H1 (cell line): ENCODE measurements at regions not wholly inside any gene's neighbourhood (a gene's known extent, or its start where the extent isn't known, plus 50 kb on each side); places are given as distances from the start of the nearest gene placed in this dataset.

Experiments
- CTCF ChIA-PET: fragments of 300-600 bp; sonication (Branson Sonifier 250); formaldehyde crosslinking; loops from one replicate; lab custom pipeline; 2021; ENCODE audit not compliant: partially characterized antibody; lab: Charles Lee
- POLR2A ChIA-PET: fragments of 300-600 bp; sonication (Branson Sonifier 250); formaldehyde crosslinking; loops from one replicate; lab custom pipeline; 2021; ENCODE audit warnings: inconsistent platforms; ENCODE audit not compliant: partially characterized antibody; lab: Charles Lee
- DNase-seq, 2 experiments: peaks; one replicate each; pipeline versions ENCODE4 v3.0.0 to v3.0.0-alpha.2; 2010 to 2022; ENCODE audit warnings: low spot score in 2 of 2, low read depth in 1 of 2, mixed read lengths in 1 of 2
- FAIRE-seq: peaks from 2 replicates; lab custom pipeline; 2011; peaks lifted over from hg19 to GRCh38; lab: Jason Lieb, UNC
- H2AFZ ChIP-seq: 2 replicates; pipeline ENCODE4 v1.8.1; 2012; ENCODE audit warnings: low read length, inconsistent platforms
- H2AK5ac ChIP-seq: 2 replicates; pipeline ENCODE4 v1.6.1; 2013; ENCODE audit warnings: low read depth, low read length
- H2BK120ac ChIP-seq: replicated peaks from 2 replicates; pipeline ENCODE3; 2013; ENCODE audit warnings: low read depth, low read length, inconsistent platforms
- H2BK12ac ChIP-seq: 2 replicates; pipeline ENCODE4 v1.6.1; 2013; ENCODE audit warnings: low read depth, low read length
- H2BK15ac ChIP-seq: 2 replicates; pipeline ENCODE4 v1.6.1; 2013; ENCODE audit warnings: low read length
- H2BK20ac ChIP-seq: 2 replicates; pipeline ENCODE4 v1.6.1; 2013; ENCODE audit warnings: low read length
- H2BK5ac ChIP-seq: 2 replicates; pipeline ENCODE4 v1.6.1; 2013; ENCODE audit warnings: low read depth, low read length
- H3K14ac ChIP-seq: 2 replicates; pipeline ENCODE4 v1.6.1; 2013; ENCODE audit warnings: inconsistent platforms; ENCODE audit not compliant: insufficient read length
- H3K18ac ChIP-seq: 2 replicates; pipeline ENCODE4 v1.6.1; 2013; ENCODE audit warnings: low read length; ENCODE audit errors: extremely low read depth
- H3K23ac ChIP-seq: 2 replicates; pipeline ENCODE4 v1.6.1; 2013; ENCODE audit warnings: inconsistent platforms; ENCODE audit not compliant: insufficient read length
- H3K23me2 ChIP-seq: 2 replicates; pipeline ENCODE4 v1.6.1; 2013; ENCODE audit warnings: low read depth, low read length
- H3K27ac ChIP-seq: 2 replicates; pipeline ENCODE4 v1.6.1; 2011; ENCODE audit warnings: low read depth, low read length, inconsistent platforms
- H3K27me3 ChIP-seq, 4 experiments: replicated peaks in 1 of 4; 1 replicate in 1 of 4; 2 replicates in 3 of 4; pipeline versions ENCODE4 v1.6.1 to v1.8.1; 2011 to 2013; ENCODE audit warnings: low read length in 3 of 4, mild to moderate bottlenecking in 3 of 4, inconsistent platforms in 2 of 4, mixed read lengths in 2 of 4, moderate library complexity in 1 of 4; ENCODE audit not compliant: control insufficient read depth in 3 of 4, insufficient read depth in 3 of 4; ENCODE audit errors: extremely low read depth in 1 of 4
- H3K36me3 ChIP-seq, 4 experiments: 2 replicates each; pipeline versions ENCODE4 v1.6.1 to v1.8.1; 2011 to 2013; ENCODE audit warnings: mild to moderate bottlenecking in 4 of 4, low read length in 3 of 4, moderate library complexity in 2 of 4, control low read depth in 1 of 4, inconsistent platforms in 1 of 4; ENCODE audit not compliant: insufficient read depth in 4 of 4, control insufficient read depth in 2 of 4
- H3K4ac ChIP-seq: replicated peaks from 2 replicates; pipeline ENCODE3; 2013; ENCODE audit warnings: low read length, low read depth, mixed read lengths, inconsistent platforms; ENCODE audit not compliant: insufficient read length
- H3K4me1 ChIP-seq, 4 experiments: replicated peaks in 1 of 4; 1 replicate in 1 of 4; 2 replicates in 3 of 4; pipeline versions ENCODE4 v1.6.1 to v1.8.1; 2011 to 2013; ENCODE audit warnings: low read length in 3 of 4, inconsistent platforms in 2 of 4, mixed read lengths in 1 of 4; ENCODE audit not compliant: insufficient read depth in 4 of 4, control insufficient read depth in 3 of 4
- H3K4me2 ChIP-seq, 2 experiments: 2 replicates each; pipeline versions ENCODE4 v1.6.1 to v1.8.1; 2011 to 2013; ENCODE audit warnings: low read depth in 2 of 2, low read length in 2 of 2, control low read depth in 1 of 2, inconsistent platforms in 1 of 2, mild to moderate bottlenecking in 1 of 2; ENCODE audit not compliant: insufficient read depth in 1 of 2
- H3K4me3 ChIP-seq, 4 experiments: fragments of 200-600, 300-600 bp in 1 of 4; sonication (generic), shearing (Covaris generic), sonication (Bioruptor Twin) in 1 of 4; 2 replicates each; pipeline versions ENCODE4 v1.5.1 to v1.8.1; 2011 to 2016; ENCODE audit warnings: low read length in 4 of 4, low read depth in 3 of 4, control low read depth in 2 of 4, inconsistent platforms in 2 of 4, mild to moderate bottlenecking in 2 of 4, mixed read lengths in 1 of 4, moderate library complexity in 1 of 4; ENCODE audit not compliant: insufficient read depth in 2 of 4; ENCODE audit errors: extremely low read depth in 1 of 4
- H3K56ac ChIP-seq: replicated peaks from 2 replicates; pipeline ENCODE3; 2013; ENCODE audit warnings: low read depth, mild to moderate bottlenecking, mixed read lengths, low read length, inconsistent platforms; ENCODE audit not compliant: insufficient read length
- H3K79me1 ChIP-seq: 2 replicates; pipeline ENCODE4 v1.6.1; 2013; ENCODE audit warnings: low read depth, low read length, control low read depth
- H3K79me2 ChIP-seq, 2 experiments: 2 replicates each; pipeline versions ENCODE4 v1.6.1 to v1.8.1; 2012 to 2013; ENCODE audit warnings: low read length in 2 of 2, mild to moderate bottlenecking in 2 of 2, inconsistent platforms in 1 of 2; ENCODE audit not compliant: insufficient read depth in 2 of 2, control insufficient read depth in 1 of 2
- H3K9ac ChIP-seq, 4 experiments: replicated peaks in 1 of 4; 1 replicate in 1 of 4; 2 replicates in 3 of 4; pipeline versions ENCODE4 v1.6.1 to v1.8.1; 2011 to 2013; ENCODE audit warnings: low read depth in 3 of 4, low read length in 3 of 4, control low read depth in 2 of 4, mild to moderate bottlenecking in 2 of 4, moderate library complexity in 2 of 4, inconsistent platforms in 1 of 4; ENCODE audit errors: extremely low read depth in 1 of 4
- H3K9me3 ChIP-seq, 2 experiments: 2 replicates each; pipeline versions ENCODE4 v1.6.1 to v1.8.1; 2012 to 2013; ENCODE audit warnings: mild to moderate bottlenecking in 2 of 2, moderate library complexity in 2 of 2, control low read depth in 1 of 2, inconsistent platforms in 1 of 2, low read depth in 1 of 2, low read length in 1 of 2, mixed read lengths in 1 of 2; ENCODE audit not compliant: insufficient read depth in 2 of 2
- H4K20me1 ChIP-seq, 2 experiments: replicated peaks in 1 of 2; 2 replicates each; pipeline versions ENCODE3 to v1.8.1; 2011 to 2013; ENCODE audit warnings: inconsistent platforms in 2 of 2, low read length in 2 of 2, mild to moderate bottlenecking in 1 of 2; ENCODE audit not compliant: insufficient read depth in 2 of 2, control insufficient read depth in 1 of 2
- H4K5ac ChIP-seq: 2 replicates; pipeline ENCODE4 v1.6.1; 2013; ENCODE audit warnings: low read length, low read depth, mixed read lengths, inconsistent platforms; ENCODE audit not compliant: insufficient read length
- H4K8ac ChIP-seq: 2 replicates; pipeline ENCODE4 v1.8.0; 2013; ENCODE audit warnings: mild to moderate bottlenecking, moderate library complexity, low read length, inconsistent platforms; ENCODE audit not compliant: insufficient read depth; ENCODE audit errors: extremely low read depth
- H4K91ac ChIP-seq: replicated peaks from 2 replicates; pipeline ENCODE3; 2013; ENCODE audit warnings: low read length, mixed read lengths, inconsistent platforms; ENCODE audit not compliant: insufficient read length
- BCL11A ChIP-seq, 2 experiments: IDR thresholded peaks; one replicate each; pipeline ENCODE4 v1.6.1; 2011; ENCODE audit warnings: low read depth in 2 of 2, low read length in 2 of 2, mild to moderate bottlenecking in 2 of 2
- CBX5 ChIP-seq: fragments of 300-800, 300-1000 bp; sonication (generic); IDR thresholded peaks from 2 replicates; pipeline ENCODE4 v1.7.1; 2016; ENCODE audit warnings: antibody characterized with exemption, low read length, low read depth
- CHD2 ChIP-seq: IDR thresholded peaks from 2 replicates; pipeline ENCODE4 v1.6.1; 2012; ENCODE audit warnings: low read length, improper control_type of control experiment
- CTBP2 ChIP-seq: IDR thresholded peaks from 2 replicates; pipeline ENCODE4 v1.7.0; 2011; ENCODE audit warnings: borderline replicate concordance, mild to moderate bottlenecking, moderate library complexity, mixed read lengths, low read length; ENCODE audit not compliant: insufficient read depth, insufficient read length
- EP300 ChIP-seq, 2 experiments: IDR thresholded peaks; 1 replicate in 1 of 2; 2 replicates in 1 of 2; pipeline ENCODE4 v1.6.1; 2011 to 2012; ENCODE audit warnings: low read depth in 2 of 2, low read length in 2 of 2, mild to moderate bottlenecking in 2 of 2, borderline replicate concordance in 1 of 2, inconsistent platforms in 1 of 2, moderate library complexity in 1 of 2
- FOSL1 ChIP-seq: IDR thresholded peaks from 2 replicates; pipeline ENCODE4 v1.6.1; 2011; ENCODE audit warnings: mild to moderate bottlenecking, low read depth, low read length, moderate library complexity; ENCODE audit not compliant: insufficient read depth
- HDAC2 ChIP-seq, 2 experiments: fragments of 300-600 bp in 1 of 2; sonication (generic) in 1 of 2; IDR thresholded peaks; 2 replicates each; pipeline ENCODE4 v1.6.1; 2011 to 2012; ENCODE audit warnings: low read depth in 2 of 2, low read length in 2 of 2, mild to moderate bottlenecking in 2 of 2, moderate library complexity in 2 of 2, borderline replicate concordance in 1 of 2, inconsistent platforms in 1 of 2
- POU5F1 ChIP-seq: IDR thresholded peaks from 2 replicates; pipeline ENCODE4 v1.6.1; 2011; ENCODE audit warnings: low read depth, mild to moderate bottlenecking, low read length, moderate library complexity
- RAD21 ChIP-seq, 2 experiments: IDR thresholded peaks in 1 of 2; conservative IDR thresholded peaks in 1 of 2; 2 replicates each; pipeline ENCODE4 v1.6.1; 2011; ENCODE audit warnings: low read depth in 2 of 2, low read length in 2 of 2, improper control_type of control experiment in 1 of 2, inconsistent platforms in 1 of 2, mild to moderate bottlenecking in 1 of 2, moderate library complexity in 1 of 2
- RNF2 ChIP-seq: fragments of 200-900, 300-1000 bp; sonication (generic); IDR thresholded peaks from 2 replicates; pipeline ENCODE4 v1.7.1; 2016; ENCODE audit warnings: borderline replicate concordance, low read depth, mild to moderate bottlenecking, antibody characterized with exemption, low read length; ENCODE audit not compliant: poor library complexity, severe bottlenecking; ENCODE audit errors: missing control alignments
- TBP ChIP-seq: IDR thresholded peaks from 2 replicates; pipeline ENCODE4 v1.6.1; 2011; ENCODE audit warnings: low read depth, low read length, improper control_type of control experiment
- WGBS, 2 experiments: shearing (Covaris generic) in 1 of 2; methylation state at CpG; one replicate each; pipeline versions ENCODE4 v1.1.6 to v1.1.7; 2013 to 2015; ENCODE audit warnings: low lambda C conversion rate in 2 of 2, mixed read lengths in 2 of 2, inconsistent platforms in 1 of 2, low coverage in 1 of 2, missing lambda C conversion rate in 1 of 2; ENCODE audit not compliant: insufficient replicate concordance in 2 of 2, insufficient coverage in 1 of 2, insufficient read length in 1 of 2; ENCODE audit errors: extremely low coverage in 1 of 2, missing lambda C conversion rate in 1 of 2; 5-methylcytosine and 5-hydroxymethylcytosine counted together

GRCh38 chr3:145750657-145751056, 410.3 kb downstream of the PLOD2 start (continued):
- no peak for TF ChIP-seq TBP

- Histone ChIP-seq H3K27me3 (no peaks in the 10 kb centered on the region), H3K4me2 (no peak overlapping the region), H2AFZ (no peak overlapping the region), H3K79me2 (no peaks in the 10 kb centered on the region), H3K18ac (no peak overlapping the region), H2BK5ac (no peak overlapping the region), H3K27ac (no peak overlapping the region), H3K4ac (no peak overlapping the region), H4K91ac (no peak overlapping the region), H3K9ac (no peak overlapping the region), H3K4me3 (no peak overlapping the region), H4K20me1 (no peaks in the 10 kb centered on the region), H3K14ac (no peak overlapping the region), H4K8ac (no peak overlapping the region), H3K23ac (no peak overlapping the region), H2AK5ac (no peak overlapping the region), H3K56ac (no peak overlapping the region), H2BK12ac (no peak overlapping the region), H3K4me1 (no peaks in the 10 kb centered on the region), H2BK120ac (no peak overlapping the region), H3K9me3 (no peaks in the 10 kb centered on the region), H2BK20ac (no peak overlapping the region), H3K36me3 (no peaks in the 10 kb centered on the region), H3K23me2 (no peaks in the 10 kb centered on the region), H4K5ac (no peak overlapping the region), H2BK15ac (no peak overlapping the region), H3K79me1 (no peaks in the 10 kb centered on the region; the same call in 1 of the 2 replicates)
- FAIRE-seq (no peak), DNase-seq (no peak)
- ChIA-PET POLR2A (no interaction called here), CTCF (interaction anchor here (1.0 kb wide), 1 partner anchor 15 kb away, joined by 3 read pairs; no protein-coding TSS in a partner anchor)
- WGBS, 2 experiments: 73% methylated on average over 1 of the region's 1 CpG; no CpG with 5 or more reads in 1 of the 2 experiments
- TF ChIP-seq POU5F1: no peak
- no peak for TF ChIP-seq CHD2
- no peak for TF ChIP-seq CBX5
- TF ChIP-seq RAD21 (IDR thresholded peaks at IDR 0.05 in 1 of 2, conservative IDR thresholded peaks at IDR 0.05 in 1 of 2; ENCODE audit: low read depth in 2 of 2, low read length in 2 of 2): no peak
- TF ChIP-seq CTBP2: no peak
- no peak for TF ChIP-seq RNF2
- no peak for TF ChIP-seq FOSL1
- no peak for TF ChIP-seq HDAC2 (IDR thresholded peaks at IDR 0.05; ENCODE audit: borderline replicate concordance in 1 of 2, low read depth in 2 of 2, low read length in 2 of 2)
- no peak for TF ChIP-seq EP300 (IDR thresholded peaks at IDR 0.05; ENCODE audit: borderline replicate concordance in 1 of 2, low read depth in 2 of 2, low read length in 2 of 2)
- no peak for TF ChIP-seq BCL11A (IDR thresholded peaks at IDR 0.05; ENCODE audit: low read depth in 2 of 2, low read length in 2 of 2)
Observed at GRCh38 chr3:145752576-145752975, 408.4 kb downstream of the PLOD2 start.
